Caki2 (cell line): ENCODE measurements at regions not wholly inside any gene's neighbourhood (a gene's known extent, or its start where the extent isn't known, plus 50 kb on each side); places are given as distances from the start of the nearest gene placed in this dataset.
A peak's percentile ranks its signal among the peaks of the same experiment; 100 is the strongest.
"Not testable (repeated sequence)": the region's sequence is repeated elsewhere in the genome, so short reads cannot be mapped to it uniquely, and the experiment has no call there.

Experiments
- DNase-seq: peaks from one replicate; pipeline ENCODE4 v3.0.0-alpha.2; 2015; ENCODE audit warnings: low read depth
- in situ Hi-C: cut with HindIII; loops from 2 replicates; pipeline ENCODE4 v1.10.0; 2016; ENCODE audit warnings: low sequenced_read_pairs, low pct_unique_long_range_greater_than_20kb, mixed read lengths

GRCh38 chr16:52908057-52908456, 144.6 kb downstream of the CHD9NB start:
- DNase-seq, in situ Hi-C loops: not testable (repeated sequence)

GRCh38 chr16:52906281-52906680, 146.4 kb downstream of the CHD9NB start:
- in situ Hi-C loops: no loop called here
- DNase-seq: no peak

GRCh38 chr16:52896478-52897164, 156.1 kb downstream of the CHD9NB start:
- in situ Hi-C loops: no loop called here
- DNase-seq: no peak

- in situ Hi-C loops: no loop called here
- no peak for DNase-seq
These were observed 178.7 kb downstream of the CHD9NB start for GRCh38 chr16:52874042-52874441.

DNA sequence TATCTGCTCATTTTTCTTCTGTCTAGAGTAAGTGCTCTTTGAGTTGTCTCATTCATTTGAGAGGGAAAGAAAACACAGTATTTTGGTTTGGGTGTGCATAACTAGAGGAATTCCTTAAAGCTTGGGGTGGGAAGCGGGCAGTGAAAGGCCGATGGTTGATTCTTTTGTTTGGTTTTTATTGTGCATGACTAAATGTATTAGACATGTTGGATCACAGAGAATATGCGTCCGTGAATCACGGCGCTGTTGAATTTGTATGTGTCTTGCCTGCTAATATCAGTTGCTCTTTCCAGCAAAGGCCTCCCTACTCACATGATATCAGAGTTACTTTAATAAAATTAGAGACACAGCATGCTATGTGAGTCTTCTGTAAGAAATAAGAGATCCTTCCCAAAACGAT, 180.0 kb downstream of the CHD9NB start:
- DNase-seq: no peak
- in situ Hi-C loops: no loop called here

GRCh38 chr16:52871481-52871880, 181.2 kb downstream of the CHD9NB start:
- in situ Hi-C loops: no loop called here

GRCh38 chr16:52869243-52869642, 183.5 kb downstream of the CHD9NB start:
- DNase-seq: no peak
- in situ Hi-C loops: no loop called here

More at GRCh38 chr16:52871481-52871880, 181.2 kb downstream of the CHD9NB start:
- no peak for DNase-seq

DNA sequence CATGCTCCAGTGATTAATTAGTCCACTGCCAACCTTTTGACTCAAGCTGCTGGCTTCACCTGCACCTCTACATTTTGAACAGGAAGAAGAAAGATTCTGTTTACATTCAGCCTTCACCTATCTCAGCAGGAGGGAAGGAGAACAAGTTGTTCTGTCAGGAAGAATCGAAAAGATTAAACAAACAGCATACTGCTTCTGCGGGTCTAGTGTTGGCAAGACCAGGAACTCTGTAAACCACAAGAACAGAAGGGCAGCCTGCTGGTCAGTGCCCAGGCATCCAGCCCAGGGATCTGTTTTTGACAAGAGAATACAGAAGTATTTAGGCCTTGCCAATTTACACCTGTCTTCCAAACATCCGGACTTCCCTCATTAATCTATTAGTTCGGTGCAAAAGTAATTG, 189.7 kb downstream of the CHD9NB start:
- in situ Hi-C loops: no loop called here
- DNase-seq: no peak

GRCh38 chr16:52861614-52862022, 191.1 kb downstream of the CHD9NB start:
- DNase-seq: peak; percentile 2
- in situ Hi-C loops: no loop called here

- in situ Hi-C loops: no loop called here
- DNase-seq: no peak
These were observed 197.2 kb downstream of the CHD9NB start for GRCh38 chr16:52855463-52855862.

GRCh38 chr16:52852978-52853377, 199.7 kb downstream of the CHD9NB start:
- in situ Hi-C loops: no loop called here
- no peak for DNase-seq

GRCh38 chr16:52851211-52851740, 201.4 kb downstream of the CHD9NB start:
- peak; percentile 2 for DNase-seq
- in situ Hi-C loops: no loop called here

- no peak for DNase-seq
- in situ Hi-C loops: no loop called here
These were observed 209.3 kb downstream of the CHD9NB start for GRCh38 chr16:52843381-52843780.

DNA sequence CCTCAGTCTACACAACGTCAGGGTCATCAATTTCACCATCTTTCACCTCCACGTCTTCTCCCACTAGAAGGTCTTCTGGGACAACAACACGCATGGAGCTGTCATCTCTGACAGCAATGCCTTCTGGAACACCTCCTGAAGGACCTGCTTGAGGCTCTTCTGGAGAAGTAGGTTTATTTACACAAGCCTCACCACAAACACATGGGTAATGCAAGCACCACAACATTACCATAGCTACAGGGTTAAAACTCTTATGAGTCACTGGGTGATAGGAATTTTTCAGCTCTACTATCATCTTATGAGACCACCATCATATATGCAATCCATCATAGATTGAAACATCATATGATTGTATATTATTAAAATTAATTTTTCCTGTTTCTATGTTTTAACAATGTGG, 215.4 kb downstream of the CHD9NB start:
- in situ Hi-C loops: no loop called here

GRCh38 chr16:52834736-52835465, 217.8 kb downstream of the CHD9NB start:
- DNase-seq: no peak
- in situ Hi-C loops: no loop called here

More for the DNA sequence above, 215.4 kb downstream of the CHD9NB start:
- no peak for DNase-seq

DNA sequence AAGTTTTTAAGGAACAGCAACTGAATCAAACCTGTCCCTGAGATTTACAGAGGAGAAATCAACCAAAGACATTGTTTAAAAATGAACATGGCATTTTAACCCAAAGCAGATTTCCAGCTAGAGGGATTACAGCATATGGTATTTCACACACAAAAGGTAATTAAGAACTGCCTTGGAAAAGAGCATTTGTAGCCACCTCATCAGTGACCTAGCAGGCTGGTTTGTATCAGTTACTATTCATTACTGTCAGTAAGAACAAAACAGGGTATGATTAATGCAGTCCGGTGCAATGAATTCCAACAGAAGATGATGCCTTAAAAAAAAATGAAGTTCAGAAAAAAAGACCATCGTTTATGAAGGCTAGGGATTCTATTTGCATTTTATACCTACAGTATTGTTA, 219.9 kb downstream of the CHD9NB start:
- in situ Hi-C loops: no loop called here
- DNase-seq: no peak

DNA sequence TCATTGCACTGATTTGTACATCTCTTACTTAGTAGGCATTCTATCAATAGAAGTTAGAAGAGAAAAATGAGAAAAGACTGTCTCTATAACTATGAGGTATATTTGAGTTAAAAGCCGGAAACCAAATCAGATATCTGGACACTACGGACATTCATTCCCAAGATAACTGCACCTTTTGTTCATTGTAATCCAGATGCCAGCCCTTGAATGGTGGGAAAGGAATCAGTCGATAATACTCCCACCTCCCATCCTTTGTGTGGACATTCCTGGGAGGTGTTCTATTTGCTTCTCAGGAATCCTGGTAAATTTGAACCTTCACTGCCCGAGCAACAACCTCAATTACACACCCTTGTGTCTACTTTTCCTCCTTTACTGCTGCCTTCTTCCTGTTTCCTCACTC, 225.2 kb downstream of the CHD9NB start:
- no peak for DNase-seq
- in situ Hi-C loops: no loop called here

- DNase-seq: no peak
- in situ Hi-C loops: no loop called here
These were observed 226.8 kb downstream of the CHD9NB start for GRCh38 chr16:52825892-52826291.

- in situ Hi-C loops: no loop called here
These were observed 232.9 kb downstream of the CHD9NB start for GRCh38 chr16:52819808-52820207.

GRCh38 chr16:52819405-52819804, 233.3 kb downstream of the CHD9NB start:
- in situ Hi-C loops: no loop called here
- no peak for DNase-seq

More at GRCh38 chr16:52819808-52820207, 232.9 kb downstream of the CHD9NB start:
- no peak for DNase-seq
